ENCODE measurements at regions not wholly inside any gene's neighbourhood (a gene's known extent, or its start where the extent isn't known, plus 50 kb on each side); places are given as distances from the start of the nearest gene placed in this dataset.
"Not testable (repeated sequence)": the region's sequence is repeated elsewhere in the genome, so short reads cannot be mapped to it uniquely, and the experiment has no call there.

DNA sequence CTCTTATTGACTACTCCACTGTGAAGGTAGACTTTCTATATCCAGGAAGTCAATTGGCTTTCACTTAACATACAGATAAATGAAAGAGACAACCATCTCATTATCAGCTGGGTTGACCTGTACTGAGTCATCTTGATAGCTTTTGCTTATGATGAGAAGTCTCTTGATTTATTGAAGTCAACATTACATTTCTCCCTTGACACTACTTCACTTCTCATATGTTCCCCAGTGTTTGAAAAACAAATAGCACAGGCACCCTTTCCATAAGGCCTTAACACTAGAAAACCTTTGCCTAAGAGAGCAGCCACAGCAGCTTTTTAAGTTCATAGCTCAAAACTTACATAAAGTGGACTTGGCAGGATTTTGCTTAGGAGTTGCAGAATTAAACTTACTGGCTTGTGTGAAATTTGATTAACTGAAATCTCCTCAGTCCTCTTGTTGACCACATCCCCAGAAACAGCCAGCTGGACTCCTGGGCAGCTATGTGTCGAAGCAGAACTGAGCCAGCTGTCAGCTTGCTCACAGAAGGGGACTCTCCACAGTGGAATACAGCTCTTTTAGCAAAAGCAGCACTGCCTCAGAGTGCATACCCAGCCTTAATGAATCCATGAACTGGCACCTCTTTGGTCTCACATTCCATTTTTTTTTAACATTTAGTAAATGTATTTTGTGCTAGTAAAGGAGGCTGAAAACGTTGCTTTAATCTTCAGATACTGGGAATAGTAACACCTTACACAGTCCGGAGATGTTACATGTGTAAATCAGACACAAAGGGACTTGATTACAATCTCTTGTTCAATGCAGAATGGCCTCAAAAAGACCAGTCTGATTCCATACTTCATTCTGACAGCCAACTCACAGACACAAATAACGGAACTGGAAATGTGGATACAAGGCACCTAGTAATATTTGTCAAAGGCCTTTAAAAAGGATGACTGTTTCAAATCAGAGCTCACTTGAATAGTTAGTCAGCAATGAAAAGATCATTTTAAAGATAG is 1532.7 kb downstream of the HACE1 start:
- H3K36me3 Mint-ChIP-seq (ENCODE audit: low read depth) = no peaks in the 10 kb centered on the region
- CTCF ChIA-PET = no interaction called here
- no peak for DNase-seq
- H3K4me3 Mint-ChIP-seq = no peak overlapping the region
- no peaks in the 10 kb centered on the region for H3K27me3 Mint-ChIP-seq
- H3K27ac Mint-ChIP-seq = no peak overlapping the region
- no peaks in the 10 kb centered on the region for H3K4me1 Mint-ChIP-seq
- POLR2A ChIA-PET = no interaction called here
- H3K9me3 Mint-ChIP-seq = peaks cover 4% of the 10 kb centered on the region

DNA sequence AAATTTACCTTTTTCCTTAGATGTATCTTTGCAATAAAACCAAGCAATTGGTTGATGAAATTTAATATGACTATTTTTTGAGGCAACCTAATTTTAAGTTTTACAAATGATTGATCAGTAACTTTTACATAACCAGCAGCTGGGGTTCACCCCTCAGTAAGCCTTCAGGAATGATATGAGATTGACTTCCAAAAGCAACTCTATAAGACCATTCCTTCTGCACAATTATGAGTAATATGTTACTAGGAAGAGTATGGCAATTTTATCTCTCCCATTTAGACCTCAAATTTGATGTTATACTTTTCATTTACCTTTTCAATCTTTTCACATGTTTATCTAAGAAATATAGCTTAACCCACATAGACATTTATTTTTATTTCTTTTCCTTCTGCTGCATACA is 1546.3 kb downstream of the HACE1 start:
- peaks cover 7% of the 10 kb centered on the region for H3K9me3 Mint-ChIP-seq
- no peaks in the 10 kb centered on the region for H3K27me3 Mint-ChIP-seq
- no peak overlapping the region for H3K27ac Mint-ChIP-seq
- H3K36me3 Mint-ChIP-seq (ENCODE audit: low read depth) = no peaks in the 10 kb centered on the region
- H3K4me3 Mint-ChIP-seq = no peak overlapping the region
- ChIA-PET CTCF (no interaction called here), POLR2A (no interaction called here)
- DNase-seq = no peak
- H3K4me1 Mint-ChIP-seq = no peaks in the 10 kb centered on the region

DNA sequence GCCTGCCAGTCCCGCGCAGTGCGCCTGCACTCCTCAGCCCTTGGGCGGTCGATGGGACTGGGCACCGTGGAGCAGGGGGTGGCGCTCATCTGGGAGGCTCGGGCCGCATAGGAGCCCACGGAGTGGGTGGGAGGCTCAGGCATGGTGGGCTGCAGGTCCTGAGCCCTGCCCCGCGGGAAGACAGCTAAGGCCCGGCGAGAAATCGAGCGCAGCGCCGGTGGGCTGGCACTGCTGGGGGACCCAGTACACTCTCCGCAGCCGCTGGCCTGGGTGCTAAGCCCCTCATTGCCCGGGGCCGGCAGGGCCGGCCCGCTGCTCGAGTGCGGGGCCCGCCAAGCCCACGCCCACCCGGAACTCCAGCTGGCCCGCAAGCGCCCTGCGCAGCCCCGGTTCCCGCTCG is 1565.3 kb downstream of the HACE1 start:
- CTCF ChIA-PET; H3K36me3 Mint-ChIP-seq (ENCODE audit: low read depth); DNase-seq; H3K27me3 Mint-ChIP-seq; H3K27ac Mint-ChIP-seq; POLR2A ChIA-PET; H3K9me3 Mint-ChIP-seq; H3K4me1 Mint-ChIP-seq; H3K4me3 Mint-ChIP-seq: not testable (repeated sequence)

DNA sequence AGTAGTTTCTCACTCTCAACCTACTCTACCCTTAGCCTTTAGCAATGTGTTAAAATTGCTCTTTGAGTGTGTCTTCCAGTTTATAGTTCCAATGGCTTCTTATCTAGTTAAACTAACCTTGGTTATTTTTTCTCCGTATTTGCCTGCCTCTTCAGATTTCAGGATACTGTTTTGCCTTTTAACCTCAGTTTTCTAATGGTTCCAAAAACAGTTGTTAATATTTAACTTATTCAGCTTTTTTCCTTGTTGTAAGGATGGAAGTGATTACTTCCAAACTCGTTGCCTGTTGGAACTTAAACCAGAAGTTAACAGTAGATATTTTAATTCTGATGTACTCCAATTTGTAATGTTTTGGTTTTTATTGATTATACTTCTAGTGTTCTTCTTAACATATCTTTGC is 1574.9 kb downstream of the HACE1 start:
- POLR2A ChIA-PET = no interaction called here
- no peaks in the 10 kb centered on the region for H3K4me1 Mint-ChIP-seq

GRCh38 chr6:103280417-103280816 is 1579.3 kb downstream of the HACE1 start:
- H3K9me3 Mint-ChIP-seq = peaks cover 5% of the 10 kb centered on the region
- ChIA-PET CTCF (no interaction called here), POLR2A (no interaction called here)
- no peaks in the 10 kb centered on the region for H3K4me1 Mint-ChIP-seq
- H3K27ac Mint-ChIP-seq = no peak overlapping the region
- H3K27me3 Mint-ChIP-seq = no peaks in the 10 kb centered on the region
- no peak overlapping the region for H3K4me3 Mint-ChIP-seq
- no peak for DNase-seq
- H3K36me3 Mint-ChIP-seq (ENCODE audit: low read depth) = no peaks in the 10 kb centered on the region

More for the DNA sequence above, 1574.9 kb downstream of the HACE1 start:
- Mint-ChIP-seq H3K27me3 (no peaks in the 10 kb centered on the region), H3K9me3 (peaks cover 7% of the 10 kb centered on the region), H3K4me3 (no peak overlapping the region), H3K27ac (no peak overlapping the region), H3K36me3 (ENCODE audit: low read depth) (no peaks in the 10 kb centered on the region)
- no peak for DNase-seq
- CTCF ChIA-PET = no interaction called here

DNA sequence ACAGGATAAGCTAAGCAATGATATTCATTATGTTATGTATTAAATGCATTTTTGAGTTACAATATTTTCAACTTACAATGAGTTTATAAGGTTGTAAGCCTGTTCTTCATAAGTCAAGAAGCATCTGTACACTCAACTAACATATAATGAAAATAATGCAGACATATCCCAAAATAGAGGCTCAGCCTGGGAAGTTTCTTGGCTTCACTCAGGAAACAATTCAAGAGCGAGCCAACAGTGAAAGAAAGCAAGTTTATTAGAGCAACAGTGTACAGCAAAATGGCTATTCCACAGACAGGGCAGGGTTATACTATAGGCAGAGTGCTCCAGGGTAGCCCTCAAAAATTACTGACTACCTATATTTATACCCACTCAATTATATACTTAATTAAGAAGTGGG is 1581.8 kb downstream of the HACE1 start:
- ChIA-PET CTCF (no interaction called here), POLR2A (no interaction called here)
- Mint-ChIP-seq H3K27me3 (no peaks in the 10 kb centered on the region), H3K9me3 (peaks cover 5% of the 10 kb centered on the region), H3K4me1 (no peaks in the 10 kb centered on the region), H3K27ac (no peak overlapping the region), H3K36me3 (ENCODE audit: low read depth) (no peaks in the 10 kb centered on the region), H3K4me3 (no peak overlapping the region)
- DNase-seq = no peak

GRCh38 chr6:103273048-103273447 is 1586.7 kb downstream of the HACE1 start:
- H3K4me1 Mint-ChIP-seq = no peaks in the 10 kb centered on the region
- no peaks in the 10 kb centered on the region for H3K36me3 Mint-ChIP-seq (ENCODE audit: low read depth)
- no peak overlapping the region for H3K27ac Mint-ChIP-seq
- H3K4me3 Mint-ChIP-seq = no peak overlapping the region
- DNase-seq = no peak
- CTCF ChIA-PET = no interaction called here
- POLR2A ChIA-PET = no interaction called here
- no peaks in the 10 kb centered on the region for H3K9me3 Mint-ChIP-seq
- no peaks in the 10 kb centered on the region for H3K27me3 Mint-ChIP-seq

DNA sequence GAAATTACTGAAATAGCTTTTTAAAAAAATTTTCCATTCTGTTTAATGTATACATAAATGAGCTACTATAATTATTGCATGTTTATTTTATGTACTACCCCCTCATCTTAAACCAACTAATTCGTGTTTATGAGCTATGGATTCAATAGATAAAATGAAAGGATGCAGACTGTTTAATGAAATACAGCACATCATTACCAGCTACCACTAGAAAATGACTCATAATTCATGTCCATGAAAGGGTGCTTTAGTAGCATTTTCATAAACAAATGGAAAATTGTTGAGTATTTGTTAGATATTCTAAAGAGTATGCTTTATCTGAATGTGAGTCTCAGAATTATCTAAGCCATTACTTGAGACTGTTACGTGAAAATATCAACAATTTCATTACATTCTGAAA is 1590.1 kb downstream of the HACE1 start:
- Mint-ChIP-seq H3K27ac (no peak overlapping the region), H3K4me3 (no peak overlapping the region), H3K36me3 (ENCODE audit: low read depth) (no peaks in the 10 kb centered on the region), H3K27me3 (no peaks in the 10 kb centered on the region), H3K9me3 (no peaks in the 10 kb centered on the region), H3K4me1 (no peaks in the 10 kb centered on the region)
- DNase-seq = no peak
- CTCF ChIA-PET = no interaction called here
- POLR2A ChIA-PET = no interaction called here

DNA sequence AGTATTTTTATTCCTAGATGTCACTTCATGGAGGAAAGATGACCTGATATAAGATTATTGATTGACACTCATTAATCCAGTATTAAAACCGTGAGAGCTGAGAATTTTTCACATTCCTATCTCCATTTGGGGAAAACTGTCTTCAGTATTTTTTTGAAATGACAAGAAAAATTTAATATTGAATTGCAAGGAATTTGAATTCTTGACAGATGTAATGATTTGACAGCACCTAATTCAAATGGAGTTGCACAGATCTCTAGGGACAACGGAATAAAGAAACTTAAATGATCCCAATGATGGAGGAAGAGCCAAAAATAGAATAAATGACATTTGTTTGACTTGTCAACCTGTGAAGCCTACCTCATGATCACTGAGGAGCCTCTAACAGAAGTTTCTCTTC is 1591.4 kb downstream of the HACE1 start:
- Mint-ChIP-seq H3K27me3 (no peaks in the 10 kb centered on the region), H3K4me3 (no peak overlapping the region), H3K36me3 (ENCODE audit: low read depth) (no peaks in the 10 kb centered on the region), H3K9me3 (no peaks in the 10 kb centered on the region), H3K27ac (no peak overlapping the region), H3K4me1 (no peaks in the 10 kb centered on the region)
- ChIA-PET CTCF (no interaction called here), POLR2A (no interaction called here)
- DNase-seq = no peak

DNA sequence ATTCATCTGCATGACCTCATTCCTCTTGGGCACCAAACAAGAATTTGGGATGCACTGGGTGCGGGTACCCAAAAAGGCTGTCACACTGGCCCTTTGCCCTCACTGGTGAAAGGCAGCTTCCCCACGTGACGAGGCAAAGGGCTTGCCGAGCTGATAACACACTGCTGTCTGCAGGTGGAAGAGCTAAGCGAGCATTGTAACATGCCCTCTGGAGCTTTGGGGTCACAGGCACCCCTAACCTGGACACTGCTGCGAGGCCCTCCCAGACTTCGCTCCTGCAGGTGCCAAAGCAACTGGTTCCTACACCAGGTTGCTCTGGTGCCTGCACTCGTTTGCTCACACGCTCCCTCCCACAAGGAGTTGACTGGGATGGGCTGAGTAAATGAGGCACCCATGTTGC is 1595.7 kb downstream of the HACE1 start:
- CTCF ChIA-PET = no interaction called here
- Mint-ChIP-seq H3K27ac (no peak overlapping the region), H3K4me1 (no peaks in the 10 kb centered on the region), H3K27me3 (no peaks in the 10 kb centered on the region), H3K4me3 (no peak overlapping the region), H3K36me3 (ENCODE audit: low read depth) (no peaks in the 10 kb centered on the region), H3K9me3 (no peaks in the 10 kb centered on the region)
- POLR2A ChIA-PET = no interaction called here
- no peak for DNase-seq

GRCh38 chr6:103255132-103255531 is 1604.6 kb downstream of the HACE1 start:
- no peaks in the 10 kb centered on the region for H3K27me3 Mint-ChIP-seq
- H3K36me3 Mint-ChIP-seq (ENCODE audit: low read depth) = no peaks in the 10 kb centered on the region
- no peak for DNase-seq
- CTCF ChIA-PET = no interaction called here
- no peak overlapping the region for H3K27ac Mint-ChIP-seq
- H3K4me3 Mint-ChIP-seq = no peak overlapping the region
- H3K9me3 Mint-ChIP-seq = peaks cover 5% of the 10 kb centered on the region
- POLR2A ChIA-PET = no interaction called here
- no peaks in the 10 kb centered on the region for H3K4me1 Mint-ChIP-seq

- no peak for DNase-seq
- Mint-ChIP-seq H3K36me3 (ENCODE audit: low read depth) (no peaks in the 10 kb centered on the region), H3K4me3 (no peak overlapping the region), H3K27me3 (no peaks in the 10 kb centered on the region), H3K27ac (no peak overlapping the region), H3K9me3 (peaks cover 10% of the 10 kb centered on the region), H3K4me1 (no peaks in the 10 kb centered on the region)
- ChIA-PET POLR2A (no interaction called here), CTCF (no interaction called here)
Measured at GRCh38 chr6:103236923-103237322, 1622.8 kb downstream of the HACE1 start.

DNA sequence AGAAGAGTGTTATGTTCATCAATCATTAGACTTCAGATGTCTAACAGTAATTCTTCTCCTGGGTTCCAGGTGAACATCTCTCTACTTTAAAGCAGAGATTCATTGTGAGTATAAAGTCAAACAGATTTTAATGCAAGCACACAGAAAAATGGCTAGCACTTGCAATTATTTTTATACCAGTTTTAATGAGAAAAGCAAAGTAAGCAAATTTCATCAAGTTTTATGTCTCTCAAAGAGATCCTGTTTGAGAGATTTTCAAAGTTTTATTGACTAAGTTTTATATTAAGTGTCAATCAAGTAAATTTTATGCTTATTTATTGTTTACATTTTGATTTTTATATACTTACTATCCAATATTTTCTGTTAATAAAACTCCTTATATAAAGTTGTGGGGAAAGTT is 1628.5 kb downstream of the HACE1 start:
- no peaks in the 10 kb centered on the region for H3K27me3 Mint-ChIP-seq
- no peak for DNase-seq
- ChIA-PET CTCF (no interaction called here), POLR2A (no interaction called here)
- H3K4me3 Mint-ChIP-seq = no peak overlapping the region
- no peak overlapping the region for H3K27ac Mint-ChIP-seq
- peaks cover 16% of the 10 kb centered on the region for H3K9me3 Mint-ChIP-seq
- H3K36me3 Mint-ChIP-seq (ENCODE audit: low read depth) = no peaks in the 10 kb centered on the region
- H3K4me1 Mint-ChIP-seq = no peaks in the 10 kb centered on the region

DNA sequence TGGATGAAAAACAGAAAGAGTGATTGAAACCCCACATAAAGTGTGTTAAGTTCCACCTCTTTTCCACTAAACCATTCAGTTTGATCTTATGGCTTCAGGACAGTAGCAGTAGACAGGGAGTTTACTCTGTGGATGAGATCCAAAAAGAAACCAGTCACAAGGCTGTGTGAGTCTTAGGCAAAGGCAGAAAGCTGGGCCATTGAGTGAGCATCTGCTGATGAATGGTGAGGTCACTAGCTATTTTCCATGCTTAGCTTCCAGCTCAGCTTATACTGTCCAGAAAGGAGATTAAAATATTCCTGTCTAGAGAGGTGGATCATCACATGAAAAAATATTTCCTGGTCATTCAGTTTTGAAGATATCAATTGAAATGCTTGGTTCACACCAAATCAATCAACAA is 1643.9 kb downstream of the HACE1 start:
- POLR2A ChIA-PET = no interaction called here
- Mint-ChIP-seq H3K4me3 (no peak overlapping the region), H3K36me3 (ENCODE audit: low read depth) (no peaks in the 10 kb centered on the region), H3K27me3 (no peaks in the 10 kb centered on the region), H3K4me1 (no peaks in the 10 kb centered on the region), H3K9me3 (no peaks in the 10 kb centered on the region), H3K27ac (no peak overlapping the region)
- no peak for DNase-seq
- CTCF ChIA-PET = no interaction called here

Measured in activated CD4-positive, alpha-beta memory T cell treated with anti-CD3 and anti-CD28 coated beads, Interleukin-2, amount 10 ng/mL, durations not matched to agents 7 days and 5 days (primary cell).